Activated effector memory CD4-positive, alpha-beta T cell treated with anti-CD3 and anti-CD28 coated beads, Interleukin-2, amount 50 U/mL, for 16 hours (primary cell): ENCODE measurements at regions not wholly inside any gene's neighbourhood (a gene's known extent, or its start where the extent isn't known, plus 50 kb on each side); places are given as distances from the start of the nearest gene placed in this dataset.

Experiments used
- DNase-seq: peaks from one replicate; pipeline ENCODE4 v3.0.0-alpha.2; 2020

GRCh38 chr2:106041150-106041549, 153.0 kb downstream of the UXS1 start:
- no peak for DNase-seq

- DNase-seq = no peak
These were observed 154.3 kb downstream of the UXS1 start for GRCh38 chr2:106039634-106040315.

- no peak for DNase-seq
These were observed 155.3 kb downstream of the UXS1 start for GRCh38 chr2:106038601-106039375.

- DNase-seq = no peak
These were observed 156.2 kb downstream of the UXS1 start for GRCh38 chr2:106037932-106038331.

GRCh38 chr2:106037262-106037661, 156.8 kb downstream of the UXS1 start:
- no peak for DNase-seq

GRCh38 chr2:106034325-106034724, 159.8 kb downstream of the UXS1 start:
- no peak for DNase-seq

GRCh38 chr2:106032676-106033075, 161.4 kb downstream of the UXS1 start:
- no peak for DNase-seq

- peak; percentile 72 for DNase-seq
These were observed 163.5 kb downstream of the UXS1 start for GRCh38 chr2:106030287-106031268.

GRCh38 chr2:106028192-106028591, 165.9 kb downstream of the UXS1 start:
- no peak for DNase-seq

GRCh38 chr2:106026271-106027190, 167.6 kb downstream of the UXS1 start:
- DNase-seq = no peak

GRCh38 chr2:106025796-106026195, 168.3 kb downstream of the UXS1 start:
- no peak for DNase-seq

- DNase-seq = no peak
These were observed 172.5 kb downstream of the UXS1 start for GRCh38 chr2:106021662-106022028.

GRCh38 chr2:106020821-106021661, 173.1 kb downstream of the UXS1 start:
- DNase-seq = no peak

- DNase-seq = no peak
These were observed 174.1 kb downstream of the UXS1 start for GRCh38 chr2:106020032-106020431.

- no peak for DNase-seq
These were observed 176.0 kb downstream of the UXS1 start for GRCh38 chr2:106018141-106018540.

- DNase-seq = no peak
These were observed 181.3 kb downstream of the UXS1 start for GRCh38 chr2:106012591-106013347.

GRCh38 chr2:106012001-106012590, 182.0 kb downstream of the UXS1 start:
- no peak for DNase-seq

GRCh38 chr2:106011380-106011779, 182.7 kb downstream of the UXS1 start:
- DNase-seq = no peak

GRCh38 chr2:106010818-106011355, 183.2 kb downstream of the UXS1 start:
- no peak for DNase-seq

- DNase-seq = no peak
These were observed 185.0 kb downstream of the UXS1 start for GRCh38 chr2:106009096-106009495.
